Left ventricle myocardium inferior (tissue), 1 donor: ENCODE measurements at regions not wholly inside any gene's neighbourhood (a gene's known extent, or its start where the extent isn't known, plus 50 kb on each side); places are given as distances from the start of the nearest gene placed in this dataset.
"Not testable (repeated sequence)": the region's sequence is repeated elsewhere in the genome, so short reads cannot be mapped to it uniquely, and the experiment has no call there.

Experiments used
- DNase-seq: peaks from one replicate; pipeline ENCODE4 v3.0.0-alpha.2; 2020
- H3K27ac ChIP-seq: fragments of 200-600 bp; replicated peaks from 2 replicates; pipeline ENCODE4 v1.8.0; 2021
- H3K27me3 ChIP-seq: fragments of 200-600 bp; 2 replicates; pipeline ENCODE4 v1.8.0; 2021; ENCODE audit warnings: low read depth
- H3K36me3 ChIP-seq: fragments of 200-600 bp; 2 replicates; pipeline ENCODE4 v1.8.0; 2021
- H3K4me1 ChIP-seq: fragments of 200-600 bp; 2 replicates; pipeline ENCODE4 v1.8.0; 2021
- H3K4me3 ChIP-seq: fragments of 200-600 bp; 2 replicates; pipeline ENCODE4 v1.8.0; 2021; ENCODE audit warnings: mild to moderate bottlenecking, moderate library complexity
- H3K9me3 ChIP-seq: fragments of 200-600 bp; replicated peaks from 2 replicates; pipeline ENCODE4 v1.8.0; 2021
- CTCF ChIP-seq: fragments of 200-600 bp; IDR thresholded peaks from 2 replicates; pipeline ENCODE4 v1.8.0; 2021; ENCODE audit warnings: antibody characterized with exemption, mild to moderate bottlenecking, borderline replicate concordance
- intact Hi-C: fragments of 100-400 bp; cut with micrococcal nuclease; formaldehyde crosslinking; loops from one replicate; pipeline ENCODE4 v1.11.0; 2022
- donor health status: DM: no; HTN: yes; CAD: no; lungs with severe emphysema.

GRCh38 chr1:111063595-111063994 lies 76.3 kb downstream of the DRAM2 start:
- DNase-seq, result no peak
- Histone ChIP-seq H3K27me3 (no peaks in the 10 kb centered on the region), H3K27ac (no peak overlapping the region), H3K4me3 (no peak overlapping the region), H3K36me3 (no peaks in the 10 kb centered on the region), H3K9me3 (peaks cover 78% of the 10 kb centered on the region), H3K4me1 (no peaks in the 10 kb centered on the region)
- TF ChIP-seq CTCF, result no peak
- intact Hi-C loops, result no loop called here

DNA sequence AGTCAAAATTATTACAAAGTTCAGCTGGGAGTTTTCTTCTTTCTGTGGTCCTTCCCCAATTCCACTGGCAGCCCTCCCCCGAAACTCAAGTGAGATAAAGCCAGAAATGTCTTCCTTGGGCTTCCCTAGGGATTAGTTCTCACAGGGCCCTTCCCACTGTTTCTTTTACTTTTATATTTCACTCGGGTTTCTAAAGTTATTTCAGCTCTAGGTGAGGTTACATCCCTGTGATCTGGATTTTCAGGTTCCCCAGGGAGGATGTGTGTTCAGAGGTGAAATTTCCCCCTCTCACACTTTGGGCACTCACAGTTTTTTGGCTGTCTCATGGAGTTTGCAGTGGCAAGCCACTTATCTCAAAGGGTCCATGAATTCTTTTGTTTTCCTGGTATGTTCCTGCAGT lies 77.3 kb downstream of the DRAM2 start:
- no peak for TF ChIP-seq CTCF
- intact Hi-C loops, result no loop called here
- Histone ChIP-seq H3K27me3 (no peaks in the 10 kb centered on the region), H3K4me3 (no peak overlapping the region), H3K4me1 (no peaks in the 10 kb centered on the region), H3K36me3 (no peaks in the 10 kb centered on the region), H3K27ac (no peak overlapping the region), H3K9me3 (peaks cover 70% of the 10 kb centered on the region)
- no peak for DNase-seq

GRCh38 chr1:111062081-111062480 lies 77.8 kb downstream of the DRAM2 start:
- no peak for DNase-seq
- Histone ChIP-seq H3K27me3 (no peaks in the 10 kb centered on the region), H3K4me3 (no peak overlapping the region), H3K36me3 (no peaks in the 10 kb centered on the region), H3K4me1 (no peaks in the 10 kb centered on the region), H3K27ac (no peak overlapping the region), H3K9me3 (peaks cover 64% of the 10 kb centered on the region)
- TF ChIP-seq CTCF, result no peak
- intact Hi-C loops, result no loop called here

GRCh38 chr1:111054656-111055055 lies 85.2 kb downstream of the DRAM2 start:
- no peak for DNase-seq
- Histone ChIP-seq H3K4me1 (no peaks in the 10 kb centered on the region), H3K27me3 (no peaks in the 10 kb centered on the region), H3K27ac (no peak overlapping the region), H3K4me3 (no peak overlapping the region), H3K36me3 (no peaks in the 10 kb centered on the region), H3K9me3 (peaks cover 6% of the 10 kb centered on the region)
- intact Hi-C loops, result no loop called here
- no peak for TF ChIP-seq CTCF

DNA sequence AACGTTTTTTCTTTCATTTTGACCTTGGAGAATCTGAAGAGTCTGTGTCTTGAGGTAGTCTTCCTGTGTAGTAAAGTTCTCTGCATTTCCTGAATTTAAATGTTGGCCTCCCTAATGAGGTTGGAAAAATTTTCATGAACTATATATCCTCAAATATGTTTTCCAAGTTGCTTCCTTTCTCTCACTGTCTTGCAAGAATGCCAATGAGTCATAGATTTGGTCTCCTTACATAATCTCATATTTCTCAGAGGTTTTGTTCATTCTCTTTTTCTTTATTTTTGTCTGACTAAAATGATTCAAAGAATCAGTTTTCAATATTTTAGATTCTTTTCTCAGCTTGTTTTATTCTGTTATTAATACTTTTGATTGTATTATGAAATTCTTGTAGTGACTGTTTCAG lies 87.6 kb downstream of the DRAM2 start:
- Histone ChIP-seq H3K4me1 (no peaks in the 10 kb centered on the region), H3K9me3 (peaks cover 23% of the 10 kb centered on the region), H3K36me3 (no peaks in the 10 kb centered on the region), H3K27ac (no peak overlapping the region), H3K4me3 (no peak overlapping the region), H3K27me3 (no peaks in the 10 kb centered on the region)
- intact Hi-C loops, result no loop called here
- no peak for DNase-seq
- no peak for TF ChIP-seq CTCF

DNA sequence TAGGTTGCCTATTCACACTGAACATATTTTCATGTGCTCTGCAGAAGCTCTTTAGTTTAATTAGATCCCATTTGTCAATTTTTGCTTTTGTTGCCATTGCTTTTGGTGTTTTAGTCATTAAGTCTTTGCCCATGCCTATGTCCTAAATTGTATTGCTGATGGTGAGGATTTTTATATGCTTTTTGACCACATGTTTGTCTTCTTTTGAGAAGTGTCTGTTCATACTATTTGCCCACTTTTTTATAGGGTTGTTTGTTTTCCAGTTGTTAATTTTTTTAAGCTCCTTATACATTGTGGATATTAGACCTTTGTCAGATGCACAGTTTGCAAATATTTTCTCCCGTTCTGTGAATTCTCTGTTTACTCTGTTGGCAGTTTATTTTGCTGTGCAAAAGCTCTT lies 84.5 kb upstream of the LRIF1 start:
- H3K4me3 ChIP-seq, H3K27ac ChIP-seq, intact Hi-C loops, H3K27me3 ChIP-seq, H3K36me3 ChIP-seq, H3K4me1 ChIP-seq, DNase-seq: not testable (repeated sequence)
- peaks cover 25% of the 10 kb centered on the region for H3K9me3 ChIP-seq
